Psoas muscle (tissue), 7 donors: ENCODE measurements at regions not wholly inside any gene's neighbourhood (a gene's known extent, or its start where the extent isn't known, plus 50 kb on each side); places are given as distances from the start of the nearest gene placed in this dataset.

ENCODE experiments used
- ATAC-seq, 4 donors: fragments of 200-7000 bp; cut with Tn5 transposase; one replicate each; pipeline ENCODE4 v1.9.1; 2020; ENCODE audit warnings: moderate library complexity in 3 of 4, mild to moderate bottlenecking in 2 of 4
- DNase-seq, 2 donors: peaks; one replicate each; pipeline ENCODE4 v3.0.0-alpha.2; 2020
- H3K27ac ChIP-seq: fragments of 200-600 bp; one replicate; pipeline ENCODE4 v1.8.0; 2022
- H3K27me3 ChIP-seq, 3 donors: fragments of 200-600 bp in 1 of 3; one replicate each; pipeline versions ENCODE4 v1.6.1 to v1.8.0; 2013 to 2022; ENCODE audit warnings: low read length in 2 of 3, mild to moderate bottlenecking in 2 of 3, moderate library complexity in 1 of 3; ENCODE audit not compliant: insufficient read depth in 3 of 3
- H3K36me3 ChIP-seq, 2 donors: fragments of 200-600 bp in 1 of 2; one replicate each; pipeline versions ENCODE4 v1.6.1 to v1.8.0; 2013 to 2022; ENCODE audit warnings: low read depth in 1 of 2, mild to moderate bottlenecking in 1 of 2, moderate library complexity in 1 of 2; ENCODE audit not compliant: insufficient read depth in 1 of 2
- H3K4me1 ChIP-seq: fragments of 200-600 bp; one replicate; pipeline ENCODE4 v1.8.0; 2022
- H3K4me3 ChIP-seq: fragments of 200-600 bp; one replicate; pipeline ENCODE4 v1.8.0; 2022; ENCODE audit warnings: mild to moderate bottlenecking
- H3K9me3 ChIP-seq: fragments of 200-600 bp; one replicate; pipeline ENCODE4 v1.8.0; 2022
- CTCF ChIP-seq: fragments of 200-600 bp; IDR thresholded peaks from one replicate; pipeline ENCODE4 v1.8.0; 2022; ENCODE audit warnings: antibody characterized with exemption
- WGBS, 3 donors: extraction: QIAGEN DNeasy Blood & Tissue Kit; methylation state at CpG; one replicate each; pipeline versions ENCODE4 v1.1.6 to v1.1.7; 2013; 5-methylcytosine and 5-hydroxymethylcytosine counted together
- intact Hi-C, 2 donors: fragments of 100-400 bp; cut with DNase I; formaldehyde crosslinking; loops; one replicate each; pipeline versions ENCODE4 v1.11.0 to v1.14.2; 2022
- donor health status: healthy with polysubstance abuse.
- donor health status: DM: no; HTN: no; CAD: no; lungs with moderate emphysema.
- donor health status: Bipolar disorder and iron deficiency.
- donor health status: healthy.
- donor health status: DM: yes; HTN: yes; CAD: no.
- donor health status: DM: no; HTN: no; CAD: no.
- donor health status: DM: yes; HTN: yes; CAD: no.

- no peak for ATAC-seq
- intact Hi-C loops = loop anchor here in 1 of 2 donors (10.0 kb wide), 1 partner anchor 365 kb away; no protein-coding TSS in a partner anchor
- WGBS, 3 donors = 82 to 94% (median 84%) methylated on average over 2 of the region's 2 CpGs
Observed at GRCh38 chr5:57659886-57660285, 177.3 kb upstream of the ACTBL2 start.

DNA sequence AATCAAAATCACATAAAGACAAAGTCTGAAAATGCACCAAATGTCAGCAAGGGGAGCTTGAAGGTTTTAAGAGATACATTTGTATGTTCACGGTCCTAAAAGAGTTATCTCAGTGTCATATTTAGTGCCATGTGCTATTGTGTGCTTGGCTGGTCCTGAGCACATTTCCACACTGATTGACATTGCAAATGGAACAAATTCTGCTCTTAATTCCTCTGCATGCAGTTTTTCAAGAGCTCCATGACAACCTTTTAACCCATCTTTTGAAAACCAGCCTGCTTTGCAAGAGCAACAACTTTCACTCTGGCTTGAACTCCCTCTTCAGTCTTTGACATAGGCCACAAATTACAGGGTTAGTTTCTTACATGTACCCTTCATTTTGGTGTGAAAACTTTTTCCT is 175.4 kb upstream of the ACTBL2 start:
- 50 to 59% (median 56%) methylated on average over 1 of the region's 1 CpG for WGBS, 3 donors
- Histone ChIP-seq H3K27ac (no peak overlapping the region), H3K36me3 (no peaks in the 10 kb centered on the region), H3K27me3 (no peaks in the 10 kb centered on the region), H3K9me3 (no peaks in the 10 kb centered on the region), H3K4me3 (no peak overlapping the region), H3K4me1 (peaks cover 11% of the 10 kb centered on the region)
- no peak for TF ChIP-seq CTCF
- intact Hi-C loops = loop anchor here in 1 of 2 donors (10.0 kb wide), 1 partner anchor 363 kb away; no protein-coding TSS in a partner anchor
- no peak for DNase-seq
- no peak for ATAC-seq

More at GRCh38 chr5:57659886-57660285, 177.3 kb upstream of the ACTBL2 start:
- no peaks in the 10 kb centered on the region for H3K27me3 ChIP-seq
- TF ChIP-seq CTCF = no peak
- H3K4me1 ChIP-seq = no peaks in the 10 kb centered on the region
- H3K9me3 ChIP-seq = no peaks in the 10 kb centered on the region
- no peak overlapping the region for H3K4me3 ChIP-seq
- H3K36me3 ChIP-seq = no peaks in the 10 kb centered on the region
- no peak for DNase-seq
- H3K27ac ChIP-seq = no peak overlapping the region

DNA sequence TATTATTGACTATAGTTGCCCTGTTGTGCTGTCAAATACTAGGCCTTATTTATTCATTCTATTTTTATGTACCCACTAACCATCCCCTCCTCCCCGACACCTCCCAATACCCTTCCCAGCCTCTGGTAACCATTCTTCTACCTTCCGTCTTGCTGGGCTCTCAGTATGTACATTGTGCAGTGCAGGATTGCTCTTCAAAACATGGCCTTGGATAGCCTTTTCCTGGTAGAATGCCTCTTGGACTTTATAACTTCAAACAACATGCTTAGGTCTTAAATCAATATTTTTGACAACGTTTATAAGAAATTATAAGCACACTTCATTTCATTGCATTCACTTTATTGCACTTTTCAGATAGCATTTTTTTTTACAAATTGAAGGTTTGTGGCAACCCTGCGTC is 172.6 kb upstream of the ACTBL2 start:
- no peak overlapping the region for H3K4me3 ChIP-seq

DNA sequence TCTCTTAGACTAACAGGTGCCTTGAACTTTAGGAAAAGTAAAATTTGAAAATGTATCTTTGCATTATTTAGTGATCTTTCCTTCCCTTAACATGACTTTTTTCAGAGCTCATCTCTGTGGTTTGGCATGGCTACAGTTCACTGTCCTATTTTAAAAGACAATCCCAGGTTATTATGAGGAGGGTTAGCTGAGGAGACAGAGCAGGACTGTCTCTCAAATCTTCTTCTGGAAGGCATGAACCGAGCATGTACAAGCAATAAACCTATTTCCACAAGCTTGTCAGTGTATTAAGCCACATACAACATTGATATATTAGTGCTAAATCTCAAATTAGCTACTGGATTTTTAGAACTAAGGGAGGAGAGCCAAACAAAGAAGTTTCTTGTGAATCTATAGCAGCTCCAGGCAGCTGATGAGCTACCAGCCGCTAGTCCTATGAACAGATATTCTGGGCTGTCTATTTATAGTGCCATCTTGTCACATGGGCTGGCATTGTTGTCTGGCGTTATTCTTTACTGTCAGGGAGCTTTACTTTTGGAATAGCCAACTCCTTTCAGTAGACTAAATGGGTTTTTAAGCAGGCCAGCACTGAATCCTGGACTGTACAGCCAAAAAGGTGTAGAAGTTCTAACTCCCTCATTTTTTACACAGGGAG is 171.2 kb upstream of the ACTBL2 start:
- Histone ChIP-seq H3K4me3 (no peak overlapping the region), H3K27me3 (no peaks in the 10 kb centered on the region), H3K9me3 (peaks cover under 1% of the 10 kb centered on the region), H3K36me3 (no peaks in the 10 kb centered on the region), H3K27ac (peak overlapping the region; percentile 66), H3K4me1 (peaks cover 11% of the 10 kb centered on the region)
- no peak for TF ChIP-seq CTCF
- intact Hi-C loops = loop anchor here in 1 of 2 donors (5.0 to 10.0 kb wide), 2 partner anchors 359 to 809 kb away; partner anchors contain the start of gene PLK2
- DNase-seq = no peak
- WGBS, 3 donors = 14 to 23% (median 18%) methylated on average over 3 of the region's 3 CpGs
- peak; percentile 83 to 96 (median 90) for ATAC-seq

More for the DNA sequence above, 172.6 kb upstream of the ACTBL2 start:
- H3K36me3 ChIP-seq = no peaks in the 10 kb centered on the region
- H3K27ac ChIP-seq = no peak overlapping the region
- DNase-seq (no peak), ATAC-seq (no peak)
- TF ChIP-seq CTCF = no peak
- H3K27me3 ChIP-seq = no peaks in the 10 kb centered on the region
- H3K4me1 ChIP-seq = peaks cover 11% of the 10 kb centered on the region
- no peaks in the 10 kb centered on the region for H3K9me3 ChIP-seq
- WGBS, 3 donors = 82 to 93% (median 85%) methylated on average over 4 of the region's 4 CpGs
- intact Hi-C loops = loop anchor here in 1 of 2 donors (10.0 kb wide), 1 partner anchor 360 kb away; no protein-coding TSS in a partner anchor
